ENCODE measurements at regions not wholly inside any gene's neighbourhood (a gene's known extent, or its start where the extent isn't known, plus 50 kb on each side); places are given as distances from the start of the nearest gene placed in this dataset.

- TF ChIP-seq REST (IDR thresholded peaks at IDR 0.05; ENCODE audit: insufficient read depth in 1 of 2, low read depth in 2 of 2, low read length in 2 of 2) (no peak), POLR2AphosphoS5 (IDR thresholded peaks at IDR 0.05; ENCODE audit: low read depth, low read length) (no peak), TAF1 (IDR thresholded peaks at IDR 0.05; ENCODE audit: borderline replicate concordance, insufficient read depth, low read length) (no peak), SIN3A (IDR thresholded peaks at IDR 0.05; ENCODE audit: borderline replicate concordance, insufficient read depth, low read length) (no peak), FOXP2 (optimal IDR thresholded peaks at IDR 0.05; ENCODE audit: borderline replicate concordance, extremely low read depth, extremely low read length, insufficient read depth) (no peak)
Observed at GRCh38 chr2:201961401-201961800, 72.3 kb upstream of the FZD7 start.

DNA sequence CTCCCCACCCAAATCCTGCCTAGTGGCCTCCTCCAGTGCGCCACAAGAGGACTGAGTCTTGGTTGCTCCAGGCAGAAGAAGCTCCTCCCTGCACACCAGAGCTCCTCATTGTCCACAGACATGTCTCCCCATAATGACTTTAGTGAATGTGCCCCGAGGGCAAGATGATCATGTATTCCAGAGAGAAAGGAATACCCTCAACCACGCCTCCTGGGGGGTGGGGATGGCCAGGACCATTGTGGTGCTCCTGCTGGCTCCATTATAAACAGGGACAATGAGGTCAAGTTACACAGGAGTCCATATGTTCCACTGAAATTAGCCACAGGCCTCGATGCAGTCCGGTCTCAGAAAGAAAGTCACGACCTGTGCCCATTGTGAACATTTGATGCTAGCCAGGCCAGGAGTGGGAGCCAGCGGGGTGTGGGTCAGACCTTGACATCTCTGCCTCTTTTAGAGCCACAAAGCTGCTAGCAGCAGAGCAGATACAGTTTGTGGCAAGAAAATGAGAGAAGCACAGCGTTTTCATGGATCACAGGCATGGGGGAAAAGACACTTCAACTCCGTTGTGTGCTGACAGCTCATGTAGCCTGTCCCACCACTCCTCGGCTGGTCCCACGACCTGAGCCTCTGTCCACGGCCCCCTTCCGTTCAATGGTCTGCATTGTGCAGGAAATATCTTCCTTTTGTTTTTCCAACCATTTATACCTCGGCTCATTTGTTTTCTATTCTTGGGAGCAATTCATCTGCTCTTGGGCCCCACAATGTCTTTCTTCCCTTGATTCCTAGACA is 70.7 kb upstream of the FZD7 start:
- TF ChIP-seq SIN3A (IDR thresholded peaks at IDR 0.05; ENCODE audit: borderline replicate concordance, insufficient read depth, low read length) (no peak), POLR2AphosphoS5 (IDR thresholded peaks at IDR 0.05; ENCODE audit: low read depth, low read length) (no peak), TAF1 (IDR thresholded peaks at IDR 0.05; ENCODE audit: borderline replicate concordance, insufficient read depth, low read length) (no peak), FOXP2 (optimal IDR thresholded peaks at IDR 0.05; ENCODE audit: borderline replicate concordance, extremely low read depth, extremely low read length, insufficient read depth) (no peak), REST (IDR thresholded peaks at IDR 0.05; ENCODE audit: insufficient read depth in 1 of 2, low read depth in 2 of 2, low read length in 2 of 2) (no peak)

DNA sequence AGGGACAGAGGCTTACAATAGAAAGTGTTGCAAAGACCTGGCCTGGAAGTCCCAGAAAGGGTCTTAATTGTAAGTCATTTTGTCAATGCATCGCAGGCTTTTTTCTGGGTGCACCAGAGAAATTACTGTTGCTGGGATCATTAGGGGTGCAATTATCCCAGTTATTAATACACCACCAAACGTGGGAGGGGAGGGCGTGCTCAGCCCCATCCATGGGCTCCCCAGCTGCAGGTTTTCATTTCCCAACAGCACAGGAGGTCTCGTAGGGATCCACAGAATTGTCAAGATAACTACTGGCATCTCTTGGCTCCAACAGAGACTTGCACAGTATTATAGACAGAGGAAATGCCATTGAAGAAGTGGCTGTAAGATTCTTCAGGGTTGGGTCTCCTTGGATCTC is 69.6 kb upstream of the FZD7 start:
- TF ChIP-seq FOXP2 (optimal IDR thresholded peaks at IDR 0.05; ENCODE audit: borderline replicate concordance, extremely low read depth, extremely low read length, insufficient read depth), result no peak
- TF ChIP-seq POLR2AphosphoS5 (IDR thresholded peaks at IDR 0.05; ENCODE audit: low read depth, low read length), result no peak
- TF ChIP-seq REST (IDR thresholded peaks at IDR 0.05; ENCODE audit: insufficient read depth in 1 of 2, low read depth in 2 of 2, low read length in 2 of 2), result no peak
- TF ChIP-seq SIN3A (IDR thresholded peaks at IDR 0.05; ENCODE audit: borderline replicate concordance, insufficient read depth, low read length), result no peak
- TF ChIP-seq TAF1 (IDR thresholded peaks at IDR 0.05; ENCODE audit: borderline replicate concordance, insufficient read depth, low read length), result no peak

GRCh38 chr2:201964631-201965206 is 68.9 kb upstream of the FZD7 start:
- TF ChIP-seq POLR2AphosphoS5 (IDR thresholded peaks at IDR 0.05; ENCODE audit: low read depth, low read length) (no peak), TAF1 (IDR thresholded peaks at IDR 0.05; ENCODE audit: borderline replicate concordance, insufficient read depth, low read length) (no peak), SIN3A (IDR thresholded peaks at IDR 0.05; ENCODE audit: borderline replicate concordance, insufficient read depth, low read length) (no peak), FOXP2 (optimal IDR thresholded peaks at IDR 0.05; ENCODE audit: borderline replicate concordance, extremely low read depth, extremely low read length, insufficient read depth) (no peak), REST (IDR thresholded peaks at IDR 0.05; ENCODE audit: insufficient read depth in 1 of 2, low read depth in 2 of 2, low read length in 2 of 2) (no peak)

Measured in PFSK-1 (cell line).